GM23338 (cell line): ENCODE measurements at regions not wholly inside any gene's neighbourhood (a gene's known extent, or its start where the extent isn't known, plus 50 kb on each side); places are given as distances from the start of the nearest gene placed in this dataset.

Experiments used
- ATAC-seq: fragments of 200-7000 bp; cut with Tn5 transposase; 3 replicates; pipeline ENCODE4 v1.9.1; 2020
- DNase-seq: peaks from one replicate; pipeline ENCODE4 v3.0.0-alpha.2; 2015; ENCODE audit warnings: low spot score
- H2AFZ ChIP-seq: fragments of 200-600 bp; sonication (generic); 2 replicates; pipeline ENCODE4 v1.8.0; 2016; ENCODE audit warnings: antibody characterized with exemption, mild to moderate bottlenecking, moderate library complexity
- H3F3A ChIP-seq: fragments of 200-600 bp; sonication (generic); replicated peaks from 2 replicates; pipeline ENCODE4 v1.8.0; 2017; ENCODE audit warnings: antibody characterized with exemption, mixed run types, low read depth
- H3K27ac ChIP-seq: fragments of 200-600 bp; sonication (generic); 2 replicates; pipeline ENCODE4 v1.6.1; 2016; ENCODE audit warnings: low read depth
- H3K27me3 ChIP-seq: fragments of 200-600 bp; sonication (generic); 2 replicates; pipeline ENCODE4 v1.8.0; 2016; ENCODE audit warnings: mild to moderate bottlenecking, mixed run types, moderate library complexity; ENCODE audit not compliant: insufficient read depth
- H3K36me3 ChIP-seq: fragments of 200-600 bp; sonication (generic); 2 replicates; pipeline ENCODE4 v1.8.0; 2016; ENCODE audit warnings: mild to moderate bottlenecking; ENCODE audit not compliant: insufficient read depth
- H3K4me1 ChIP-seq: fragments of 200-600 bp; sonication (generic); 2 replicates; pipeline ENCODE4 v1.8.0; 2016; ENCODE audit warnings: mild to moderate bottlenecking, moderate library complexity; ENCODE audit not compliant: insufficient read depth
- H3K4me2 ChIP-seq: fragments of 200-600 bp; sonication (generic); 2 replicates; pipeline ENCODE4 v1.7.1; 2017; ENCODE audit warnings: mixed run types
- H3K4me3 ChIP-seq: fragments of 200-600 bp; sonication (generic); 2 replicates; pipeline ENCODE4 v1.6.1; 2016; ENCODE audit warnings: mixed run types
- H3K79me2 ChIP-seq: fragments of 200-600 bp; sonication (generic); replicated peaks from 2 replicates; pipeline ENCODE4 v1.8.0; 2017; ENCODE audit warnings: mild to moderate bottlenecking; ENCODE audit not compliant: insufficient read depth
- H3K9me2 ChIP-seq: fragments of 200-600 bp; sonication (generic); 2 replicates; pipeline ENCODE4 v1.8.0; 2017; ENCODE audit not compliant: insufficient read depth
- H4K20me1 ChIP-seq: fragments of 200-600 bp; sonication (generic); replicated peaks from 2 replicates; pipeline ENCODE4 v1.8.0; 2017; ENCODE audit warnings: mild to moderate bottlenecking; ENCODE audit not compliant: insufficient read depth
- H3K27ac Mint-ChIP-seq: 2 replicates; pipeline ENCODE4 v1.8.0; 2020; ENCODE audit warnings: inconsistent platforms, mild to moderate bottlenecking, moderate library complexity, mixed read lengths
- H3K27me3 Mint-ChIP-seq: 3 replicates; pipeline ENCODE4 v1.8.0; 2022; ENCODE audit warnings: low read depth, mild to moderate bottlenecking, moderate library complexity, mixed read lengths, inconsistent platforms; ENCODE audit not compliant: insufficient read depth, poor library complexity
- H3K36me3 Mint-ChIP-seq: 3 replicates; pipeline ENCODE4 v1.8.0; 2021; ENCODE audit warnings: low read depth, mild to moderate bottlenecking, inconsistent platforms, moderate library complexity, mixed read lengths
- H3K4me1 Mint-ChIP-seq: 3 replicates; pipeline ENCODE4 v1.8.0; 2020; ENCODE audit warnings: mild to moderate bottlenecking, inconsistent platforms, mixed read lengths
- H3K4me3 Mint-ChIP-seq: 3 replicates; pipeline ENCODE4 v1.8.0; 2021; ENCODE audit warnings: moderate library complexity, mild to moderate bottlenecking, inconsistent platforms, mixed read lengths
- H3K9me3 Mint-ChIP-seq: 3 replicates; pipeline ENCODE4 v1.8.0; 2020; ENCODE audit warnings: moderate library complexity, mild to moderate bottlenecking, inconsistent platforms, mixed read lengths
- CREB1 ChIP-seq: fragments of 250-450 bp; sonication (Bioruptor Pico); IDR thresholded peaks from 2 replicates; pipeline ENCODE4 v1.5.0; 2020; ENCODE audit warnings: low read depth, mild to moderate bottlenecking, moderate library complexity
- EZH2 ChIP-seq: fragments of 200-600 bp; sonication (generic); IDR thresholded peaks from one replicate; pipeline ENCODE4 v1.8.0; 2017; ENCODE audit warnings: antibody characterized with exemption, mild to moderate bottlenecking, low read depth; ENCODE audit not compliant: unreplicated experiment
- ZNF114 ChIP-seq: fragments of 250-450 bp; sonication (Bioruptor Pico); IDR thresholded peaks from 2 replicates; pipeline ENCODE4 v1.5.0; 2020; ENCODE audit warnings: mild to moderate bottlenecking, moderate library complexity
- TF ChIP-seq, protein P1 (sequence below): fragments of 250-450 bp; sonication (Bioruptor Pico); IDR thresholded peaks from 2 replicates; pipeline ENCODE4 v1.5.0; 2020; ENCODE audit warnings: mild to moderate bottlenecking, moderate library complexity
- TF ChIP-seq, protein P2 (sequence below): IDR thresholded peaks from 2 replicates; pipeline ENCODE4 v1.6.1; 2016; ENCODE audit warnings: antibody characterized with exemption

DNA sequence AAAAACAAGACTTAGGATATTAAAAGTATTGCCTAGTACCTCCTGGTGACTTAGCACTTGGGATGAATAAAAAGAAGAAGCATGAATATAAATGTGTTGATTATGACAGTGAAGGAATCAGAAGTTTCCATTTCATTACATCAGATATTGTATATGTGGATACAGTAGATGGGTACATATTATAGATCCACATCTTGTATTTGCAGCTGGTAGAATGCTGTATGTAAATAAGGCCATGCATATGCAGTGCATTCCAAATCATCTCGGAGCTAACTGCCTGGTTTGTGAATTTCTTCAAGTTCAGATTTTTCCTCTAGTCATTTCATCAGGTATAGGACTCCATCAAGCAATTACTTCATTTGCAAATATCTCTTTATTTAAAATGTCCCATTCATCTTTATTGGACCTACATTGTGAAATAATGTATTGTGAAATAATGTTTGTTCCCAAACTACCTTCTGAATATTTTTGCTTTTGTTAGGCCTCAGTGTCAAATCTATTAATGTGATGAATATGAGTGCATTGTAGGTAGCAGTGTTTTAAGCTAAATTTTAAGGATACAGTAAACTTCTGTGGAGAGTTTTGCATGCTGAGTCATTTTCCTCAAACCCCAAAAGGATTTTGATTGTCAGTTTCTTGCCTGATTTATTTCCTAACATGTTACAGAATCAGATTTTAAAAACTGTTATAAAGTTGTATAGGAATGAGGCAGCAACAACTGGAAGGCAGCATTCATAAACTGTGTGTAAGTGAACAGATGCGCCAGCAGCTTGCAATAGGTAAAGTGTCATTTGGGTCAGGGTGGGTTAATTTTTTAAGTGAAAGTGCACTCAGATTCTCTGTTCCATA is 370.8 kb upstream of the RIOK2 start:
- H3K4me2 ChIP-seq = no peak overlapping the region
- peaks cover 5% of the 10 kb centered on the region; the same call in 1 of the 3 replicates for H3K9me3 Mint-ChIP-seq
- H3K27me3 ChIP-seq = no peaks in the 10 kb centered on the region
- no peaks in the 10 kb centered on the region for H3K36me3 ChIP-seq
- H3K4me1 Mint-ChIP-seq = peaks cover 13% of the 10 kb centered on the region; the same call in 2 of the 3 replicates
- TF ChIP-seq ZNF114 (no peak), EZH2 (no peak), CREB1 (CRISPR knock-in tag) (no peak)
- TF ChIP-seq, protein P1, sequence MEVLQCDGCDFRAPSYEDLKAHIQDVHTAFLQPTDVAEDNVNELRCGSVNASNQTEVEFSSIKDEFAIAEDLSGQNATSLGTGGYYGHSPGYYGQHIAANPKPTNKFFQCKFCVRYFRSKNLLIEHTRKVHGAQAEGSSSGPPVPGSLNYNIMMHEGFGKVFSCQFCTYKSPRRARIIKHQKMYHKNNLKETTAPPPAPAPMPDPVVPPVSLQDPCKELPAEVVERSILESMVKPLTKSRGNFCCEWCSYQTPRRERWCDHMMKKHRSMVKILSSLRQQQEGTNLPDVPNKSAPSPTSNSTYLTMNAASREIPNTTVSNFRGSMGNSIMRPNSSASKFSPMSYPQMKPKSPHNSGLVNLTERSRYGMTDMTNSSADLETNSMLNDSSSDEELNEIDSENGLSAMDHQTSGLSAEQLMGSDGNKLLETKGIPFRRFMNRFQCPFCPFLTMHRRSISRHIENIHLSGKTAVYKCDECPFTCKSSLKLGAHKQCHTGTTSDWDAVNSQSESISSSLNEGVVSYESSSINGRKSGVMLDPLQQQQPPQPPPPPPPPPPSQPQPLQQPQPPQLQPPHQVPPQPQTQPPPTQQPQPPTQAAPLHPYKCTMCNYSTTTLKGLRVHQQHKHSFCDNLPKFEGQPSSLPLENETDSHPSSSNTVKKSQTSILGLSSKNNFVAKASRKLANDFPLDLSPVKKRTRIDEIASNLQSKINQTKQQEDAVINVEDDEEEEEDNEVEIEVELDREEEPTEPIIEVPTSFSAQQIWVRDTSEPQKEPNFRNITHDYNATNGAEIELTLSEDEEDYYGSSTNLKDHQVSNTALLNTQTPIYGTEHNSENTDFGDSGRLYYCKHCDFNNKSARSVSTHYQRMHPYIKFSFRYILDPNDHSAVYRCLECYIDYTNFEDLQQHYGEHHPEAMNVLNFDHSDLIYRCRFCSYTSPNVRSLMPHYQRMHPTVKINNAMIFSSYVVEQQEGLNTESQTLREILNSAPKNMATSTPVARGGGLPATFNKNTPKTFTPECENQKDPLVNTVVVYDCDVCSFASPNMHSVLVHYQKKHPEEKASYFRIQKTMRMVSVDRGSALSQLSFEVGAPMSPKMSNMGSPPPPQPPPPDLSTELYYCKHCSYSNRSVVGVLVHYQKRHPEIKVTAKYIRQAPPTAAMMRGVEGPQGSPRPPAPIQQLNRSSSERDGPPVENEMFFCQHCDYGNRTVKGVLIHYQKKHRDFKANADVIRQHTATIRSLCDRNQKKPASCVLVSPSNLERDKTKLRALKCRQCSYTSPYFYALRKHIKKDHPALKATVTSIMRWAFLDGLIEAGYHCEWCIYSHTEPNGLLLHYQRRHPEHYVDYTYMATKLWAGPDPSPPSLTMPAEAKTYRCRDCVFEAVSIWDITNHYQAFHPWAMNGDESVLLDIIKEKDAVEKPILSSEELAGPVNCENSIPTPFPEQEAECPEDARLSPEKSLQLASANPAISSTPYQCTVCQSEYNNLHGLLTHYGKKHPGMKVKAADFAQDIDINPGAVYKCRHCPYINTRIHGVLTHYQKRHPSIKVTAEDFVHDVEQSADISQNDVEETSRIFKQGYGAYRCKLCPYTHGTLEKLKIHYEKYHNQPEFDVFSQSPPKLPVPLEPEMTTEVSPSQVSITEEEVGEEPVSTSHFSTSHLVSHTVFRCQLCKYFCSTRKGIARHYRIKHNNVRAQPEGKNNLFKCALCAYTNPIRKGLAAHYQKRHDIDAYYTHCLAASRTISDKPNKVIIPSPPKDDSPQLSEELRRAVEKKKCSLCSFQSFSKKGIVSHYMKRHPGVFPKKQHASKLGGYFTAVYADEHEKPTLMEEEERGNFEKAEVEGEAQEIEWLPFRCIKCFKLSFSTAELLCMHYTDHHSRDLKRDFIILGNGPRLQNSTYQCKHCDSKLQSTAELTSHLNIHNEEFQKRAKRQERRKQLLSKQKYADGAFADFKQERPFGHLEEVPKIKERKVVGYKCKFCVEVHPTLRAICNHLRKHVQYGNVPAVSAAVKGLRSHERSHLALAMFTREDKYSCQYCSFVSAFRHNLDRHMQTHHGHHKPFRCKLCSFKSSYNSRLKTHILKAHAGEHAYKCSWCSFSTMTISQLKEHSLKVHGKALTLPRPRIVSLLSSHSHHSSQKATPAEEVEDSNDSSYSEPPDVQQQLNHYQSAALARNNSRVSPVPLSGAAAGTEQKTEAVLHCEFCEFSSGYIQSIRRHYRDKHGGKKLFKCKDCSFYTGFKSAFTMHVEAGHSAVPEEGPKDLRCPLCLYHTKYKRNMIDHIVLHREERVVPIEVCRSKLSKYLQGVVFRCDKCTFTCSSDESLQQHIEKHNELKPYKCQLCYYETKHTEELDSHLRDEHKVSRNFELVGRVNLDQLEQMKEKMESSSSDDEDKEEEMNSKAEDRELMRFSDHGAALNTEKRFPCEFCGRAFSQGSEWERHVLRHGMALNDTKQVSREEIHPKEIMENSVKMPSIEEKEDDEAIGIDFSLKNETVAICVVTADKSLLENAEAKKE = no peak
- TF ChIP-seq, protein P2, sequence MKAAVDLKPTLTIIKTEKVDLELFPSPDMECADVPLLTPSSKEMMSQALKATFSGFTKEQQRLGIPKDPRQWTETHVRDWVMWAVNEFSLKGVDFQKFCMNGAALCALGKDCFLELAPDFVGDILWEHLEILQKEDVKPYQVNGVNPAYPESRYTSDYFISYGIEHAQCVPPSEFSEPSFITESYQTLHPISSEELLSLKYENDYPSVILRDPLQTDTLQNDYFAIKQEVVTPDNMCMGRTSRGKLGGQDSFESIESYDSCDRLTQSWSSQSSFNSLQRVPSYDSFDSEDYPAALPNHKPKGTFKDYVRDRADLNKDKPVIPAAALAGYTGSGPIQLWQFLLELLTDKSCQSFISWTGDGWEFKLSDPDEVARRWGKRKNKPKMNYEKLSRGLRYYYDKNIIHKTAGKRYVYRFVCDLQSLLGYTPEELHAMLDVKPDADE = no peak
- no peaks in the 10 kb centered on the region for H3K36me3 Mint-ChIP-seq
- DNase-seq (no peak), ATAC-seq (no peak)
- no peaks in the 10 kb centered on the region for H3K27me3 Mint-ChIP-seq
- no peak overlapping the region for H3K4me3 Mint-ChIP-seq
- no peaks in the 10 kb centered on the region for H3K79me2 ChIP-seq
- H3K27ac Mint-ChIP-seq = no peak overlapping the region; the same call in 1 of the 2 replicates
- no peaks in the 10 kb centered on the region; the same call in 1 of the 2 replicates for H3K4me1 ChIP-seq
- no peak overlapping the region for H3K27ac ChIP-seq
- H3K9me2 ChIP-seq = no peaks in the 10 kb centered on the region
- no peaks in the 10 kb centered on the region for H4K20me1 ChIP-seq
- H3F3A ChIP-seq = no peaks in the 10 kb centered on the region
- no peak overlapping the region for H2AFZ ChIP-seq
- H3K4me3 ChIP-seq = no peak overlapping the region
